GM21447 (cell line): ENCODE measurements at regions not wholly inside any gene's neighbourhood (a gene's known extent, or its start where the extent isn't known, plus 50 kb on each side); places are given as distances from the start of the nearest gene placed in this dataset.

Experiments
- ATAC-seq: cut with Tn5 transposase; IDR thresholded peaks from one replicate; pipeline ENCODE4 v1.9.1; 2021; ENCODE audit not compliant: unreplicated experiment

GRCh38 chr1:39085174-39085573 is 59.0 kb downstream of the NDUFS5 start:
- no peak for ATAC-seq

DNA sequence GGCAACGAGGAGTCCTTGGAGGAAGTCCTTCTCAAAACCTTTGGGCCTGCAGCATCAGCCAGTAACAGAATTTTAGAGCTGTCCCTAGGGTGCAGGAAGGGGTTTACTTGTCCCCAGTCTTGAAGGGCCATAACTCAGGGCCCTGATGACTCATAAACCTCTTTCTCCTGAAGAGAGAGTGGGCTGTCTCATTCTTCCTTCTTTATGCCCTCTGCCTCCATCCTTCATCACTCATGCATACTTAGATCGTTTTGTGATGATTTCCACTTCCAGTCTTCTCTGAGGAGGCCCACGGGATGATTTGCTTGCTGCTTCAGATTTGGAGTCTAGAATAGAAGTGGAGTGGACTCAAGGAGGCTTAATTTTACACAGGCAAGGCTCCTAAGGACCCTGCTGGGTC is 60.2 kb downstream of the NDUFS5 start:
- no peak for ATAC-seq

GRCh38 chr1:39086865-39087409 is 60.8 kb downstream of the NDUFS5 start:
- no peak for ATAC-seq

- ATAC-seq: no peak
Observed at GRCh38 chr1:39087435-39087834, 61.3 kb downstream of the NDUFS5 start.

DNA sequence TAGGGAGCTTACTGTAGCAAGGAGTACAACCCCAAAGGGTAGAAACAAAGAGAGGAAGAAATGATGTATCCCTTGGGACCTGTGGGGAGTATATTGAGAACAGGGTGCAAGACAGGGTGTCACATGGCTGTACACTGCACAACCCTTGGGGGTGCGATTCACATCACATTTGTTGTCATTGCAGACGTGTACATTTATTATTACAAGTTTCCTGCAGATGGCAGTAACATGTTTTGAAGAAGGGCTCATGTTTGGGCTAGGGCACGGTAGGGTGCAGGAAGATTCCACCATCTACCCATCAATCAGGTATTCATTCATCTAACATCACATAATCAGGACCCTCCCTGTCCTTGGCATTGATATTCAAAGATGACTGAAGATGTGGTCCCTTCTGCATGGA is 62.5 kb downstream of the NDUFS5 start:
- no peak for ATAC-seq

GRCh38 chr1:39089931-39090521 is 63.9 kb downstream of the NDUFS5 start:
- ATAC-seq: no peak

DNA sequence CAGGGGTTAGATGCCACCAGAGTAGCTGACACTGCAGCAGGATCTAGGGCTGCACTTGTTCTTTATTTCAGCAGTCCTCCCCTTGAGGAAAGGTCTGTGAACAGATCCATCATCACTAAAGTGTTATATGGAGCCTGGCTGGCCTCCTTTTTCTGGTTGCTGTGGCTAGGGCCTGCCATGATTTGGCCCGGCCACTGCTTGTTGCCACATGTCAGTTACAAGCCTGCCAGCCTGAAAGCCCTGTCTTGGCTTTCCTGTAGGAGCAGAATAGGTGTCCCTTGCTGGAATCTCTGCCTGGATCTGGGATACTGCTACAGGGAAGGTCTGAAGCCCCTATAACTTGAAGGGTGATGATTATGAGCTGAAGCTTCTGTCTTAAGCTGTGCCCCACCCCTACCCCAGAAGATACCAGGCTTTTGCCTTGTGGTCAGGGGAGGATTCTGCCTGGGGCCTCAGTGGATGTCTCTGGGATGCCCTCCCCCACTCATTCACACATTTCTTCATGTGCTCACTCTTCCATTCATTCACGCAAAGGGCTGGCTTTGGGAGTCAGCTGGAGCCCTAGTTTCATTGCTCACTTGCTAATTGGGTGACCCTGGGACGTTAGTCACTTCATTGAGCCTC is 64.7 kb downstream of the NDUFS5 start:
- ATAC-seq: no peak

DNA sequence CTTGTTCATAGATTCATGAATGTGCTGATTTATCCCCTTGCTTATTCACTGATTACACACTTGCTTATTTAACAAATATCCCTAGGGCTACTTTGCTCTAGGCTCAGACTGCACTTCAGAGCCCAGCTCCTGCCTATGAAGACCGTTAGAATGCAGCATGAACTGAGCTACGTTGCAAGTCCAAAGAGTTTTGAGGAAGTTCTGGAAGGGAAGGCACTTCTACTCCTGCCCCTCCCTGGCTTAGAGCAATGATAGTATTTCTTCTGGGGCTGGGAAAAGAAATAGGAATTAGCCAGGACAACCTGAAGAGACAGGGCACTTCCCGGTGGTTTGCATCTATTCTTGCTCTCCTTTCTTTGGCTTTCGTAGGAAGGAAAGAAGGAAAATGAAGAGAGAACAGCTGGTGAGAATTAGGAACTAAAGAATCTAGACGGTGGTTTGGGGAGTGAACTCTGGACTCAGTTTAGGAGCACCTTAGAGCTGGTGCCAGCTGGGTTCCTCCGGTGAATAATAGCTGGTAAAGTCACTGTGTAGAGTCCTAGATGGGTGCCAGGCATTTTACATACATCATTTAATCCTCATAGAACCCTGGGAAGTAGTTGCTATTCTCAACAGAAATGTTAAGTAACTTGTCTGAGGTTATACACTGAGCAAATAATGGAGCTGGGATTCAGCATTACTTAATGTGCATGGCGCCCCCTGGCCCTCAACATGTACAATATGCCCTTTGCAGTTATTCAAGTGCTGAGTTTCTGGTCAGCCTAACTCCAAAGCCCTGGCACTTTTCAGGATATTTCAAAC is 65.9 kb downstream of the NDUFS5 start:
- no peak for ATAC-seq

DNA sequence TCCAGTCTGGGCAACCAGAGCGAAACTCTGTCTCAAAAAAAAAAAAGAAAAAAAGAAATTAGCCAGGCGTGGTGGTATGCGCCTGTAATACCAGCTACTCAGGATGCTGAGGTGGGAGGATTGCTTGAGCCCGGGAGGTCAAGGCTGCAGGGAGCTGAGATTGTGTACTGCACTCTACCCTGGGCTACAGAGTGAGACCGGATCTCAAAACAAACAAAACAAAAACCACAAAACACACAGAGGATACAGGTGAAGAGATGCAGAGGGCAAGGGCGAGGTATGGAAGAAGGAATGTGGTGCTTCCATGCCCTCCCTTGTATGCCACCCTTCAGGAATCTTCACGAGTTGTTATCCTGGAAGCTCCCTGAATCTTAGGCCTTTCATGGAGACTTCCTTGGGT is 68.5 kb downstream of the NDUFS5 start:
- ATAC-seq: no peak

- ATAC-seq: no peak
Observed at GRCh38 chr1:39098546-39099250, 72.5 kb downstream of the NDUFS5 start.

DNA sequence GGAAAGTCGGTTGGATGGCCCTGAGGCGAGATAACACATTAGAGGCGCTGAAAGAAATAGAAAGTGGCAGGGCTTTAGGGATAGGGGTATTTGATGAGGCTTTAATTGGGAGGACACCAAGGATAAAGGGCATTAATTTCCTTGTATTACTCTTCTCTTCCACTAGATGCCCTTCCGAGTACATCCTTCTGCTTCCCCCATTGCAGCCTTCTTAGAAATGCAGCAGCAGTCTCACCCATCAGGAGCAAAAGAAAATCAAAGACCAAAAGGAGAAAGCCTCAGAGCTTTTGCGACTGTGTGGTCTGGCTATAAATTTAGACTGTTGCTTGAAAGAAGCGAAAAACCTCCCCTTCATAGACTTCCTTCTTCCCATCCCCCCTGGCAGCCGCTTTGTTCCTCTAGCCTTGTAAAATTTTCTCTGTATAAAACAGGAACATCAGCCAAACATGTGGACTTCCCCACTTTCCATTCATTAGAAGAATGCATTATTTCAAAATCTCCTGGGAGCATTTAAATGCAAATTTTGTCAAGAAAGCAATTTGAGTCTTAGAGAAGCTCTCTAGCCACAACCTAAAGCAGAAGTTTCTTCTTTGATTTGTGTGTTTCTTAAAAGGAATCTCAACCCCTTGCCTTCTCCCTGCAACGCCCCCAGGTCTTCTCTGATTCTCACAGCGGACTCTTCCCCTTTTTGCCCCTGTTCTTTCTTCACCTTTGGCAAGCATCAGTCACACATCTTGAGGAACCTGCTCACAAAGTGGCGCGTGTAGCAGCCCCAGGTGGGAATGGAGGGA is 76.6 kb downstream of the NDUFS5 start:
- peak; percentile 30 for ATAC-seq

DNA sequence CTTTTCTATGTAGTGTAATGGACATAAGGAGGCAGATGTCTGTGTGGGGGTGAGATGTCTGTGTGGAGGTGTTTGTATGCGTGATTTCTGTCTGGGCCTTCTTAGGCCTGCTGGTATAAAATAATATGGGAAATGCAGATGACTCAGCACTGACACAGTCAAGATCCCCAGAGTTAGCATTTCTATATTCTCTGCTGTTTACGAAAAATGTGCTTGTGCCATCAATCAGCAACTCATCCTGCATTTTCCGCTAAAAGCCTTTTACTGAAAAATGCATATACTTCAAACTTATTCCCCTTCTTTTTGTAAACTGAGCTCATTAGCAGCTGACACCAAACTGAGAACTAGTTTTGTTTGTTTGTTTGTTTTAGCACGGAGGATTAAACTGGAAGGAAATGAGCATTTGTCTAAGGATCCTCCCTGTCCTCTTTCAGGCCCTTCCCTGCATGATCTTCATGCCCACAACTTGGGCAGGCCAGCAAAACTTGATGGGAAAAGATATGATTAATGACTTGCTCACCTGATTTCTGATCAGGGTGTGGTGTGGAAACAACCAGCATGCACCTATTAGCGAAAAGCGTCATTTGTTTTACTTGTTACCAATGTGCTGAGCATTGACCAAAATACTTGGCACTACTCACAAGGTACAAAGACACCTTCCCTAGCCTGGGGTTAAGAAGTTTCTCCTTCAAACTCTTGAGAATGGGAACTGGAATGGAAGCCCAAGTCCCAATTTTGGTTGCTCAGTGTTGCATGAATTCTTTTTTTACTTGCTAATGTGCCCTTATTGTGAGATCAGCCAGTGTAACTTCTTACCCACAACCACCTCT is 77.4 kb downstream of the NDUFS5 start:
- peak; percentile 16 for ATAC-seq

DNA sequence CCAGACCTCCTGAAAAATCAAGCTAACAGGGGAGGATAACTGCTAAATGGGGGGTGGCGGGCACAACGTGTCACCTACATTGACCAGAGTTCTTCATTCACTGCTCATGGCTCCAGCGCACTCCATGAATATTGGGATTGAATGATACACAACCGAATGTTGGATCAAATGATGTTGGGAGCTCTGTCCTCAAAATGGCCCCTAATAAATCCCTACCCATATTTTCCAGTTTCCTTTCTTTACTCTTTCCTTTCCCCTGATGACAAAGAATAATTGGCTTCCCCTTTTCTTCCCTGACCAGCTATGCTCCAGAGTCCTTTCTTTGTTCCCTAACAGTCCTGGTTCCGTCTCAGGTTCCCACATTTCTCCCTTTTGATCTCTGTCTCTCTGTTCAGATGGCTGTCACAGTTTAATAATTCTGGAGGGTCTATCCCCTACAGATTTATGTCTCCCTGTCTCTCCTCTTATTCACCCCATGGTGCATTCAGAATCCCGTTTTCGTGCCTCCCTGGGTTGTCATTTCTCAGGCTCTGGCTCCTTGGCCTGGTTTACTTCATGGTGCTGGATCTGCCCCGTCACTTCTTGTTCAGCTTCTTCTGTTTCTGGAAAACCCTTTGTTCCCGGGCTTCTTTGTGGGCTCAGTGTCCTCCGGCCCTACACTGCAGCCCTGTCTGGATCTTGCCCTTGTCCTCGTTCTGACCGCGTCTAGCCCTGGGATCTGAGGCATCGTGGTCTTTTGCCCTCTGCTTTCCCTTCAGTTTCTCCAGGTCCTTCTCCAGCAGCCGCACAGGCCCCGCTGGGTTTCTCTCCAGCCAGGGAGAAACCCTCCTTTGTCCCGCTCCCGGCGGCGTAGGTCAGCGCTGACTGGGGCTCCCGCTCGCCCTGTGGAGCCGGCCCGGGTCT is 78.3 kb downstream of the NDUFS5 start:
- no peak for ATAC-seq

DNA sequence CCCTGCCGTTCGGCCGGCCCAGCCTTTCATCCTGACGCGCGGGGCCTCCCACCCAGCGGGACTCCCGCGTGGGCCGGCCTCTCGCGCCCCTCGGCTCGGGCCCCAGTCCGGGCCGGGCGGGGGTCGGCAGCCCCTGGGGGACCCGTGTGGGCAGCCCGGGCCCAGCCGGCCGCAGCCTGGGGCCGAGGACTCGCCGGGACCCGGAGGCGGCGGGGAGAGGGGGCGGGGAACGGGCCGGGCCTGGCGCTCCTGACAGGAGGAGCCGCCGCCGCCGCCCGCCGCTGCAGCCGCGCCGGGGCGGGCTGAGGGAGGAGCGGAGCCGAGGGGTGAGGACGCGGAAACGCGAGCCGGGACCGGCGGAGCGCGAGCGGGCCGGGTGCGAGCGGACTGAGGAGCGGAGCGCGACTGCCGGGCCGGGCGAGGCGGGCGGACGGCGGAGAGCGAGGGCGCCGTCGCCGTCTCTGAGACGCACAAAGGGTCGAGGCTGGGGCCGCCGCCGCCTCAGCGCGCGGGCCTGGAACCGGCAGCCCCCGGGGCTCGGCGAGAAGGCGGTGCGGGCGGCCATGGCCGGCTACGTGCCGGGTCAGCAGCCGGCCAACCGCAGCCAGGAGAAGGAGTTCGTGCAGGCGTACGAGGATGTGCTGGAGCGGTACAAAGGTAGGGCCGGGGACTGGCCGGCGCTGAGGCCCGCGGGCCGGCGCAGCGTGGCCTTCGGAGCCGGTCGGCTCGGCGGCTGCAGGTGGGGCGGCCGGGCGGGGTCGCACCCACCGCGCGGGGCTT is 79.1 kb downstream of the NDUFS5 start:
- ATAC-seq: no peak

GRCh38 chr1:39105841-39106765 is 80.0 kb downstream of the NDUFS5 start:
- ATAC-seq: no peak

DNA sequence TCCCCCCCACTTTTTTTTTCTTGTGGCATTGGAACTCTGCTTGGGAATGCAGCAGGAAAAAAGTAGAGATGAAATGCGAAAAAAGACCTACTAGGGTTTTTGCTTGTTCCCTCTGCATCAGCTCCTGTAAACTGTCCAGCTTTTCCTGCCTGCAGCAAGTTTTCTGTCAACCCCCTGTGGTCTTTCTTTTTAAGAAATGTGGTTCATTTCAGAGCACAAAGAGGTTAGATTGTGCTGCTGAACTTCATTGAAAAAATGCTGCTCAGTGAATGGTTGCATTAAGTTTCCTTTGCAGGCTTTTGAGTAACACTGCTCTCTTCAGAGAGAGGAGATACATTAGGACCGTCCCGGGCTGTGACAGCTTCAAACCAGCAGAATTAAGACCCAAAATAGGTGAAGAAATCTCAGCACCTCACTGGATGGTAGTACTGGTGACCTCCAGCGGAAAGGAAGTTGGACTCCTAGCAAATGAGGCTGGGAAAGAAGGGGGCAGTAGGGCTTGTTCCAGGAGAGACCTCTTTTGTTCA is 80.7 kb downstream of the NDUFS5 start:
- ATAC-seq: no peak
